NCI-H69 (cell line): ENCODE measurements at regions not wholly inside any gene's neighbourhood (a gene's known extent, or its start where the extent isn't known, plus 50 kb on each side); places are given as distances from the start of the nearest gene placed in this dataset.

Experiments used
- DNase-seq: peaks from one replicate; lab custom pipeline; 2025; lab: John Stamatoyannopoulos, UW

GRCh38 chr2:12795851-12796250 lies 79.1 kb downstream of the TRIB2 start:
- DNase-seq, result no peak

- no peak for DNase-seq
Measured at GRCh38 chr2:12796657-12797056, 79.9 kb downstream of the TRIB2 start.

GRCh38 chr2:12797815-12798214 lies 81.1 kb downstream of the TRIB2 start:
- no peak for DNase-seq

- DNase-seq, result no peak
Measured at GRCh38 chr2:12803607-12804006, 86.9 kb downstream of the TRIB2 start.

- DNase-seq, result no peak
Measured at GRCh38 chr2:12804091-12804856, 87.5 kb downstream of the TRIB2 start.

- no peak for DNase-seq
Measured at GRCh38 chr2:12805033-12805432, 88.3 kb downstream of the TRIB2 start.

GRCh38 chr2:12806549-12807242 lies 90.0 kb downstream of the TRIB2 start:
- DNase-seq, result no peak

- DNase-seq, result no peak
Measured at GRCh38 chr2:12807907-12808810, 91.4 kb downstream of the TRIB2 start.

- no peak for DNase-seq
Measured at GRCh38 chr2:12809526-12809925, 92.8 kb downstream of the TRIB2 start.

GRCh38 chr2:12811916-12812315 lies 95.2 kb downstream of the TRIB2 start:
- no peak for DNase-seq

- no peak for DNase-seq
Measured at GRCh38 chr2:12813166-12813565, 96.4 kb downstream of the TRIB2 start.

GRCh38 chr2:12816379-12817306 lies 99.9 kb downstream of the TRIB2 start:
- DNase-seq, result no peak

GRCh38 chr2:12817870-12818269 lies 101.1 kb downstream of the TRIB2 start:
- DNase-seq, result no peak

- no peak for DNase-seq
Measured at GRCh38 chr2:12818416-12819102, 101.8 kb downstream of the TRIB2 start.

- no peak for DNase-seq
Measured at GRCh38 chr2:12819103-12819475, 102.4 kb downstream of the TRIB2 start.

GRCh38 chr2:12819721-12820120 lies 103.0 kb downstream of the TRIB2 start:
- DNase-seq, result no peak

- DNase-seq, result no peak
Measured at GRCh38 chr2:12821656-12822055, 104.9 kb downstream of the TRIB2 start.

GRCh38 chr2:12824351-12824777 lies 107.6 kb downstream of the TRIB2 start:
- DNase-seq, result no peak

GRCh38 chr2:12824778-12825379 lies 108.1 kb downstream of the TRIB2 start:
- DNase-seq, result no peak

GRCh38 chr2:12826781-12827180 lies 110.0 kb downstream of the TRIB2 start:
- no peak for DNase-seq
